Urothelium cell line (cell line): ENCODE measurements at regions not wholly inside any gene's neighbourhood (a gene's known extent, or its start where the extent isn't known, plus 50 kb on each side); places are given as distances from the start of the nearest gene placed in this dataset.

ENCODE experiments used
- DNase-seq: peaks from one replicate; pipeline ENCODE4 v3.0.0; 2011; ENCODE audit warnings: low spot score, mixed read lengths
- FAIRE-seq: peaks from 2 replicates; lab custom pipeline; 2011; peaks lifted over from hg19 to GRCh38; lab: Jason Lieb, UNC

DNA sequence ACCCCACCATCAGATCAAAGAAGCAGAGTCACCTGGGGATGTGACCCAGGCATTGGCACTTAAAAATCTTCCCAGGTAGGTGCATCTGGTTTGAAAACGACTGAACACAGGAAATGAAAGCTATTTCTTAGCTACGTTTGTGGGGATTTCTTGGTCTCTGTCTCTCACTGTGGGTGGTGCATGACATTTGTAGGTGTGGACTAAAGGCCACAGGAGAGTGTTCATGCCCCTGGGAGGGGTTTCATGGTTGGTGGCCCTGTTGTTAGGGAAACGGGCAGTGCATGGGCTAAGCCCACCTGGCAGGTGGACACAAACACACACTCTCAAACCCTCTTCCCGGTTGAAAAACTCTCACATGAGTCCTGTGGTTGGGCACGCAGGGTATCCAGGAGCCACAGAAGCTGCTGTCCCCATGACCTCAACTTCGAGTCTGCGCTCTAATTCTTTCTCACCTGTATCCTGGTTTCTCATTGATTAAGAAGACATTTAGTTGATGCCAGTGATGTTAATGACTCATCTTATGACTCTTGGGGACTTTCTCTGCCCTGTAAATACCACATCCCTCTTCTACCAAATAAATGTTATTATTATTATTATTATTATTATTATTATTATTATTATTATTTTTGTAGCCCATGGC is 119.4 kb downstream of the MRPS6 start:
- no peak for FAIRE-seq

DNA sequence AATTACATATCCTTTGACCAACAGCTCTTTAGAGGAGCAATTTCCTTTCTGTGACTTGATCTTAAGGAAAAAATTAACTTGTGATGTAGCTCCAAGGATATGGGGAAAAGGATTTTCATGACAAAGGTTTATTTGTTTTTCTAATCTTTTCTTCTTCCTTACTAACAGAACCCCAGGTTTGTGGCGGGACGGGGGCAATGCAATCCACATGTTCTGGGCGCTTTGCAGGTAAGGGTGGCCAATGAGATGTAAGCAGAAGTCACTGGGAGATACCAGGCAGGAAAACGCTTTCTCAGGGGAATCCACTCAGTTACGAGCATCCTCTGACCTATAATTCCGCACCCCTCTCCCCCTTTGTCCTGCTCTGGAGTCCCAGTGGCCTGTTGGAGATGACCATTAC is 122.0 kb downstream of the MRPS6 start:
- no peak for DNase-seq
- FAIRE-seq = no peak

More for the DNA sequence above, 119.4 kb downstream of the MRPS6 start:
- no peak for DNase-seq

DNA sequence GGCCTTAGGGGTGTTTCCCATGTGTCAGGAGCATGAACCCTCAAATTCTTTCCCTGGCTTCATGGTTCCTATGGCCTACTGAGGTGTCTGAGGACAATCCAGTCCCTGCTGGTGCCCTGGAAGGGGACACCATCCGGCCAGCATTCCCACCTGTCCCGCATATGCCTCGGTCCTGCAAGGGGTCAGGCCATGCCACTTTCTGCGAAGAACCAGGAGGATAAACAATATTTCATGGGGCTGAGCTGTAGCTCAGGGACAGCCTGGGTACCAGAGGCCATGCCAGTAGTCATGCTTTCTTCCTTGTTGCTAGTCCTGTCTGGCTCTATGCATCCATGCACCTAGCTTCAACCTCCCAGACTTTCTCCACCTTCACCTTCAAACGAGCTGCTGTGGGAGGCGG is 123.6 kb downstream of the MRPS6 start:
- no peak for FAIRE-seq
- no peak for DNase-seq

DNA sequence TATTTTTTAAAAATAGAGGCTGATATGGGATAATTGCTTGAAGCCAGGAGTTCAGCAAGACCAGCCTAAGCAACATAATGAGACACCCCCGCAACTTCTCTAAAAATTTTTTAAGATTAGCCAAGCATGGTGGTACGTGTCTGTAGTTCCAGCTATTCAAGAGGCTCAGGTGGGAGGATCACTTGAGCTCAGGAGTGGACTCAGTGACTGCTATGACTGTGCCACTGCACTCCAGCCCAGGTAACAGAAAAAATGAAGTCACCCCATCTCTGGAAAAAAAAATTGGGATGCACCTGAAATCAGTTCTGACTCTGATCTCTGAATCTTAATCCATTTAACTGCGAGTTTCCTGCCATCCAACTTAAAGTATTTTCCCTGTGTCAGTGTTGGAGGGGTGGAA is 124.2 kb downstream of the MRPS6 start:
- DNase-seq (no peak), FAIRE-seq (no peak)

DNA sequence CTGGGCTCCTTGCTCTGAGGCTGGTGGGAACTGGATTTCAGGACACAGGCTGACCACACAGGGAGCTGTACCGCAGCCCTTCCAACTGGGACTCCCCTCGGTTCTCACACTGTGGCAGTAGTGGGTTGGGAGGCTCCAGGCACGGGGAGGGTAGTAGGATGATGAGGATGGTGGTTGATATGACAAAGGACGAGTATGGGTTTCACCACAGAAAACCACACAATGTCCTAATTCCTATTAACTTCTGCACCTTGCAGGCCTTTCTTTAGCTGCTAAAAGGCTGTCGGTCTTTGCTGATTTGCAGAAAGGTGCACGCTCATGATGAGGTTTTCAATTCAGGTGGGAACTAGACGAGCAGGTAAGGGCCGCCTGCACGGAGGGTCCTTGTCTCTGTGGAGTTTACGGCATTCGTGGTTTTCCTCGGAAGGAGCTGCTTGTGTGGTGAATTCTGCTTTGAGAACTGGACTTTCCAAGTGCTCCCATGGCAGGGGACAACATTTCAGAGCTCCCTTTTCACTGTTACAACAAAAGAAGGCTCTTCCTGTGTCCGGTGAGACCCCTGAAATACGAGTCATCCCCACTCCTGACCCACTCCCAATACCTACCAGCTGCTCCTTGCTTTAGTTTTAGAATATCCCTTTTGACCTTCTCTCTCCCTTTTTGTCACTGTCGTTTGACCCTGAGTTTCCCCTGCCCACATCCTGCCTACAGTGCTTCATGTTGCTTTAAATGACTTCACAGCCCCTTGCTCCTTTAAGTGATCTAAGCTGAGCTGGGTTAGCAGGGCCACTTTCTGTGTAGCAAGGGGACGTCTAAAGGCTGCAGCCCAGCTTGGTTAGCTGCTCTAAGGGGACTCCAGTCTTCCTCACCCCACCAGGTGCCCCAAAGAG is 125.1 kb downstream of the MRPS6 start:
- DNase-seq = no peak
- FAIRE-seq = no peak

DNA sequence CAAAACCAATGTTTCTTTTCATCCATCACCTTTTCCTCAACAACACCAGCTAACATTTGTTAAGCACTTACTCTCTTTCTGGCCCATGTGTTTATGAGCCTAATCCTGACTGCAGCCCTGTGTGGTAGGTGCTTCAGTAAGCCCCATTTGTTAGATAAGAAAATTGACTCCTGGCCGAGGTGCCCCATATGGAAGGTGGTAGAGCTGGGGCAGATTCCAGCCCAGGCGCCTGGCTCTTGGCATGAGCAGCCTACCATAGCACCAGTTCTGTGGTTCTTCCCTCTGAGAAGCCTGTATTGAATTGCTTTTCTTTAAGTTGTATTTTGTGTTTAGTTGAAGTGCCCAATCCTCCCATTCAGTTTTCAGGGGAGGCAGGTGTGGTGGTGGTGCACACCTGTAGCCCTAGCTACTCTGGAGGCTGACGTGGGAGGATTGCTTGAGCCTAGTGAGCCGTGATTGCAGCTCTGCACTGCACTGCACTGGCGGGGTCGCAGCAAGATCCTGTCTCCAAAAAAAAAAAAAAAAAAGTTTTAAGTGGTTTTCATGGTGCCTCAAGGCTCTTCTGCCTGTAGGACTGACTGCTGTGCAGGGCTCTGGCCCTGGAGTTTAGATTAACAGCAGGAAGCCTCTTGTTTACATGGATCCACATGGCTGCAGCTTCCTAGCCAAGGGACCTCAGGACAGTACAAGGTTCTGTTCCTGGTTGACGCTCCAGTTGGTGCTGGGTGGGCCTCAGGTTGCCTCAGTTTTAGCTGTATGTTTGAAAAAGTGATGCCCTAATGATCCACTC is 125.9 kb downstream of the MRPS6 start:
- FAIRE-seq (no peak), DNase-seq (no peak)

DNA sequence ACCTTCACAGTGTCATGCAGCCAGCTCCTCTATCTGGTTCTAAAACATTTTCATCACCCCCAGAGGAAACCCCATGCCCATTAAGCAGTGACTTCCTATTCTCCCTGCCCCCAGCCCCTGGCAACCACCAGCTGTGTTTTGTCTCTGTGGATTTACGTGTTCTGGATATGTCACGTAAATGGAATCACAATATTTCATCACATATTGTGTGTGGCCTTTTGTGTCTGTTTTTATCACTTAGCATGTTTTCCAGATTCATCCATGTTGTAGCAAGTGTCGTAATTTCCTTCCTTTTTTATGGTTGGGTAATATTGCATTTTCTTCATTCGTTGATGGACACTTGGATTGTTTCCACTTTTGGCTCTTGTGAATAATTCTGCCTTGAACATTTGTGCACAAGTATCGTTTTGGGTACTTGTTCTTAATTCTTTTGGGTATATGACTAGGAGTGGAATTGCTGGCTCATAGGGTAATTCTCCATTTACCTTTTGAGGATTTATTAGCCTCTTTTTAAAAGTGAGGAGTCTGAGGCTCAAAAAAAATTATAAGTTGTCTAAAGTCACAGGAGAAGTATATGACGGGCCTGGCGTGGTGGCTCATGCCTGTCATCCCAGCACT is 127.0 kb downstream of the MRPS6 start:
- no peak for FAIRE-seq
- no peak for DNase-seq

DNA sequence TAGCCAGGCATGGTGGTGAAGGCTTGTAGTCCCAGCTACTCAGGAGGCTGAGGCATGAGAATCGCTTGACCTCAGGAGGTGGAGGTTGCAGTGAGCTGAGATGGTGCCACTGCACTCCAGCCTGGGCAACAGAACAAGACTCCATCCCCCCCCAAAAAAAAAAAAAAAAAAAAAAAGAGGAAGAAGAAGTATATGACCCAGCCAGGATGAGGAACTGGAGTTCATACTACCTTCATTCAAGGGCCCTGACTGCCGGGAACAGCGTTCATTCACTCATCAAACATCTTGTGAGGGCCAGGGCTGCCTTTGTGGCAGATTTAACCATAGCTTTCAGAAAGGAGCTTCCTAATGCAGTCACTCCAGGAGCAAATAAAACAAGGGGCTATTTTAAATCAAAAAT is 127.6 kb downstream of the MRPS6 start:
- FAIRE-seq = no peak
- no peak for DNase-seq

DNA sequence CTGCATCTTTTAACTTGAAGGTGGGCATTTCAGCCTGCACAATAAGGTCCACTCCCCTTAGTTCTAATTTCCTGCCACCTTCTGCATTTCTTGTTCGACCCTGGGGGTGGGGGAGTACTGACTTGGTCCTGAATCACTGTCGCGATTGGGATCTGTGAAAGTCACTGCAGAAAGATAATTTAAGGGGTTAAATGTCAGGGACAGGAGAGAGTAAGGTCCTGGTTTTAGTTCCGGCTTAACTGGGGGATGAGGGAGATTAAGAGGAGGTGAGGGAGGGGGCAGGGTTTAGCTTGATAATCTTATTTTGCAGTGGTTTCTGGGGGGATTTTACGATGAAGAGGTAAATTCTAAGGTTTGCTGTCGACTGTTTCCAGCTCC is 128.1 kb downstream of the MRPS6 start:
- FAIRE-seq = no peak
- no peak for DNase-seq

DNA sequence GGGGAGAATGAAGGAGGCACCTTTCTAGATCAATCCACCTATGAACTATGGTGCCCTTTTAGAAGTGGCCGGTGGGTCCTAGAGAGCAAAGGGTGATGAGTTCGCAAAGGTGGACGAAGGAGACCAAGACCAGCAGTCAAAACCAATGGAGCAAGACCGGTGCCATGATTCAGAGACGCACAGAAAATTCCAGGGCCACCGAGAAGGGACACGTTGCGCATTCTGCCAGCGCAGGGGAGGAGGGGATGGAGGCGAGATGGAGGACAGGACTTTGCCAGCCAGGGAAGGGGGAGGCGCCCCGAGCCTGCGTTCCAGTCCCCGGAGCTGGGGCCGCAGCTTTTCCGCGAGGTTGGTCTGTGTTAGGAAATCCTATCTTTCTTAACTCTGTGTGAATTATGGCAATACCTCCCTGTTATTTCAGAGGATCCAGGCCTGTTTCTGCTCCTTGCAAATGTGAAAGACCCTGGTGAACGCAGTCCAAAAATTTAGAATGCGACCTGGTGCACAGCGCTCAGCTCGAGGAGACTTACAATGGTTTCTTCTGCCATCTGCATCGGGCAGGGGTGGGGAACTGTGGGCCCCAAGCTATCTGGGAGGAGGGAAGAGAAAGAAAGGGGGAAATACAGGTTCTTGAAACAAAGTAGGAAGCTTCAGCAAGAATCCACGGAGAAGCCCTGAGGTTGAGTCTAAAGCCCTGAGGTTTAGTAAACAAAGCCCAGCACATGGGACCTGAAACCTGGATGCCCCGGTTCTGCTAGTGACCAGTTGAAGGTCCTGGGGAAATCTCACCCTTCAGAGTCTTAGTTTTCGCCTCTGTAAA is 129.4 kb downstream of the MRPS6 start:
- no peak for FAIRE-seq
- DNase-seq = no peak

DNA sequence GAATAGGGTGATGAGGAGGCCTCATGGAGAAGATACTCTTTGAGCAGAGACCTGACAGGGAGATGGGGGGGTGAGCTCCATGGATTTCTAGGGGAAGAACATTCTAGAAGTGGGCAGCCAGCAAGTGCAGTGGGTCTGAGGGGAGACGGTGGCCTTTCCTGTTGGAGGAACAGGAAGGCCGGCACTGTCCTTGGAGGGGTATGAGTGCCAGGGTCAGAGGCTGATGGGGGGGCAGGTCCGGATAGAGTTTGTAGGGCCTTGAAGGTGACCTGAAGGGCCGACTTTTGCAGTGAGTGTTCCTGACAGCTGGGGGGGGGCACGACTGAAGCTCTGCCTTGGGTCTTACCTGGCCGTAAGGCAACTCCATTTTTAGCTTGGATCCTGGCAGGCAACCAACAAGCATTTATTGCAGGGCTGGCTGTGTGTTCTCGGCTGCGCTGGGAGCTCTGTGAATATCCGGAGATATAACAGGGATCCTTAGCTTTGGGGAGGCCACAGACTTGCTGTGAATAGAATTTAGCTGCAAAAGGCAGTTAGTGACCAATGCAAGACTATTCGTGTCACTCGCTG is 130.6 kb downstream of the MRPS6 start:
- DNase-seq (no peak), FAIRE-seq (no peak)

DNA sequence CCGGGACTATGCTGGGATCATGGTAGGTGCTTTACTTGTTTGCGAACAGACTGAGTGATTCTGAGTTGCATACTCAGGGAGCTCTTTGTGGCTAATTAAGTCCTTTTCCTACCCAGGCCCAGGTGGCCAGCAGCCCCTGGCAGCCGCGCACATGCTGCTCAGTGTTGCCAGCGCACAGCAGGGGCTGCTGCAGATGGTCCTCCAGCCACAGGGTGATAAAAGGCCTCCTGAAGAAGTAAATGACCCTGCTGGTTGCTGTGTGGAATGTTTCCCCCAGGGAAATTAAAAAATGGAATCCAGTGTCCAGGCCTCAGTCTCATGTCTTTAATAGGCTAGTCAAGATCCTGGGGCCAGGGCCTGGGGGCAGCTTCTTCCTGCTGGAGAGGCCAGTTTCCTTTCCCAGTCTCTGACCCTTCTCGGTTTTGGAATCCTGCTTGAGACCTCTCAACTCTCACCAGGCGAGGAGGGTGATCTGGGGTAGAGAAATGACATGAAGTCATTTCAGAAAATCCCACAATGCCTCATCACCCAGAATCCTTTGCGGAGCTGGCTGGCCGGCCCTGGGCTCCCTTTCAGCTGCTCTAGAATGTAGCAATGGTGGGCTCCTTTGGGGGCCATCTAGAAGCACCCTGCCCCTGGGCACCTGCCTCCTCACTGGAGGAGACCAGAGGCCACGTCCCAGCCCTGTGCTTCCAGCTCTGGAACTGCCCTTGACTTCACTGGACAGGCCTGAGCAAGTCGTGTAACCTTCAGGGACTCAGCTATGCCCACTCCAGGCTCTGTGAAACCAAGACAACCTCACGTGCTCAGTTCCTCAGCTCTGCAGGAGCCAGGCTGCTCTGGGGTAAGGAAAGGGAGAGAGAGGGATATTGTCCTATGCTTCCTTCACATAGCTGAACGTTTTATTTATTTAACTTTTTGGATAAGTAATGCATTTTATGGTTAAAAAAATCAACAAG is 131.4 kb downstream of the MRPS6 start:
- FAIRE-seq (no peak), DNase-seq (no peak)

DNA sequence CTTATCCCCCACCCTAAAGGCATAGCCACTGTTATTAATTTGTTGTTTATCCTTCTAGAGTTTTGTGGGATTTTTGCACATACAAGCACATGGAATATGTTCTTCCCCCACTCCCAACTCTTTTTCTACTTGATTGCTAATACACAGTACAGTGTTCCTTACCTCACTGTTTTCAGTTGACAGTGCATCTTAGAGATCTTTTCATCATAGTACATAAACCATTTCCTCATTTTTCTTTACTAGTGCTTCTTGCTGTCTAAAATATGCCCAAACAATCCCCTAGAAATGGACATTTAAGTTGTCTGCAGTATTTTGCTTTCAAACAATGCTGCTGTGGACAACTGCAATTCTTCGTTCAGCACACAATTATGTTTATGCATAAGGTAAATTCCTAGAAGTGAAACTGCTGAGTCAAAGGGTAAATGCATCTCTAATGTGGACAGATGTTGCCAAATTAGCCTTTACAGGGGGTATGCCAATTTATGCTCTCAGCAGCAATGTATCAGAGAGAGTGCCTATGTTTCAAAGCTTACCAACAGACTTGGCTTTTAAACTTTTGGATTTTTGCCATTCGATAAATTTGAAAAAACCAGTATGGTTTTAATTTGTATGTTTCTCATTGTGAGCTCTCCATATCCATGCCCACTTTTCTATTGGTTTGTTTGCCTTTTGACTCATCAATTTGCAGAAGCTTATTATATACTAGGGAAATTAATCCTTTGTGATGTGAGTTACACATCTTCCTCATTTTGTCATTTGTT is 132.6 kb downstream of the MRPS6 start:
- no peak for FAIRE-seq

DNA sequence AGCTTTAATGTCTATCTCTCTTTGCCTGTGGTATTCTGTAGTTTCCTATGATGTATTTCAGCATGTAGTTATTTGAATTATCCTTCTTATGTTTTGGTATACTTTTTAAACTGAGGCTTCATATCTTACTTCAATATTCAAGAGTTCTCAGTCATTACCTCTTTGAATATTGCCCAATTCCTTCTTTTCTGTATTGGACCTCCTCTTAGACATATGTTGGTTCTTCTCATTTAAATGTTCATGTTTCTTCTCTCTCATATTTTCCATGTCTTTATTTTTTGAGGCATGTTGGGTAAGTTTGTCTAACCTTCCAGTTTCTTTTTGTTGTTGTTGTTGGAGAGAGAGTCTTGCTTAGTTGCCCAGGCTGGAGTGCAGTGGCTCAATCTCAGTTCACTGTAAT is 140.6 kb downstream of the MRPS6 start:
- FAIRE-seq (no peak), DNase-seq (no peak)

More for the DNA sequence above, 132.6 kb downstream of the MRPS6 start:
- no peak for DNase-seq

DNA sequence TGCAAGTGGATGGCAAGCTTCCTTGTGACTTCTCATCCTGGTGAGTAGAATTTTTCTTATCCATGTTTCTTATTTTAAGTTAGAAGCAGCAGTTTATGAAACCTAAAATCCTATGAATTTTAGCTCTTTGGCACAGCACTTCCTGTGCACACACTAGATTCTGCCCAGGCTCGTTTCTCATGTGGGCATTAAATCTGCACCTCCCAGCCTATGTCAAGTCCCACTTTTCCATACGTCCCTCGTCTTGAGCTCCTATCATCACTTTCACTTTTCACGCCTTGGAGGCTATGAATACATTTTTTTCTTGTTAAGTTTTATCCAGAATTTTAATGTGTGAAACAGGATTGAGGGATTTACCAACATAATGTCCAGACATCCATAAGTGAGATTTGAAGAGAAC is 142.1 kb downstream of the MRPS6 start:
- FAIRE-seq (no peak), DNase-seq (no peak)

DNA sequence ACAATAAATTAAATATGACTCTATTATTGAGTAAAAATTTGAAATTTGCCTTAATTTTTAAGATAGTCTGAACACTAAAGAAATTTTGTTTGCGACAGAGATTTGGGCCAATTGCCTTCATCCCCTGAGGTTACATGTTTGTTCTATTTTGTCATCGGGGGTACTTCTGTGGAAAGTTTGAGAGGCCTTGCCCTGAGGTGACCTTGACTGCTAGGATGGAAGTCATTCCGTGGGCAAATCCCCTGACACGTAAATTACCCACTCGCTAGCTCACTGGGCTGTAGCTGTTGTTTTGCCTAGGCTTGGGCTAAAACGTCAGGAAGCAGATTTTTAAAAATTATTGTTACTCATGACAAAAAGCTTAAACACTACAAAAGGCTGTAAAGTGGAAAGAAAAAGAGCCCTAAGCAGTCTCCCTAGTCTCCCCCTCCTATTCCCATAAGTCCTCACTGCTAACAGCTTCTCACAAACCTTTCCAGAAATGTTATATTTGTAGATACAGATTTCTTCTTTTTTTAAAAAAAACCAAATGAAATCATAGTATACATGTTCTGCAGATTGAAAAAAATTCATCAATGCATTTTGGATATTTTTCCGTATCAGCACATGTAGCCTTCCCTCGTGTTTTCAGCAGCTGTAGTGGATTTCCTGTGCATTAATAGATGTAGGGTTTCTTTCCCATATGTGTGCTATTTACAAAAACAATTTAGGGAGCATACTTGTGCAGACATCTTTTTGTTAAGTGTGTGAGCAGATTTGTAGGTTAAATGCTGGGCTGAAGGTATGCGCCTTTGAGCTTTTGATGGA is 142.7 kb downstream of the MRPS6 start:
- FAIRE-seq = no peak

DNA sequence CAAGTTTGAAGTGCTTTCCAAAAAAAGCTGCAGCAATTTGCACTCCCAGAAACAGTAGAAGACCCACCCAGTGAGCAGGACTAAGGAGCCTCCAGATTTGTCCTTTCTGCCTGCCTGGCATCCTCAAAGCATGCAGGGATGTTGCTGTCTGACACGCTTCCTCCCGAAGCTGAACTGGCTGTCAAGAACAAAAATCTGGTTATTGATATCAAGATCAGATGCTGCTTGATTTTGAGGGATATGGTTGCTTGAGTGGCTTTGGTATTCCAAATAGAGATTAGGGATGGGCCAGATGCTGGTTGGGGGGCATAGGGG is 143.3 kb downstream of the MRPS6 start:
- no peak for DNase-seq
- FAIRE-seq = no peak

More for the DNA sequence above, 142.7 kb downstream of the MRPS6 start:
- no peak for DNase-seq
